ENCODE measurements at regions not wholly inside any gene's neighbourhood (a gene's known extent, or its start where the extent isn't known, plus 50 kb on each side); places are given as distances from the start of the nearest gene placed in this dataset.
"Not testable (repeated sequence)": the region's sequence is repeated elsewhere in the genome, so short reads cannot be mapped to it uniquely, and the experiment has no call there.

DNA sequence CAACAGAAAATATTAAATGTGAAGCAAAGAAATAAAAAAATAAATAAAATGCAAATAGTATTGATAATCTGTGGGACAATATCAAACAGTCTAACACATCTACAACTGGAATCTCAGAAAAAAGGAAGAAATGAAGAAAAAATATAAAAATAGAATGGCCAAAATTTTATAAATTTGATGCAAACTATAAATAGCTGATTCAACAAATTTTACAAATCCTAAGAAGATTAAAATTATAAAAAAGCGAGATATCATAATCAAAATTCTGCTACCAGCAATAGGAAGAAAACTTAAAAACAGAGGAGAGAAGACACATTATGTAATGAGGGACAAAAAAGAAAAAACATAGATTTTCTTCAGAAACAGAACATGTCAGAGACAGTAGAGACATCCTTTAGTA is 129.2 kb upstream of the IRX1 start:
- no peak for DNase-seq
- no peak overlapping the region for H3K4me3 ChIP-seq (ENCODE audit: low read depth in 1 of 3, low read length in 3 of 3)
- 69 to 81% (median 74%) methylated on average over 1 of the region's 1 CpG for WGBS, 3 donors

DNA sequence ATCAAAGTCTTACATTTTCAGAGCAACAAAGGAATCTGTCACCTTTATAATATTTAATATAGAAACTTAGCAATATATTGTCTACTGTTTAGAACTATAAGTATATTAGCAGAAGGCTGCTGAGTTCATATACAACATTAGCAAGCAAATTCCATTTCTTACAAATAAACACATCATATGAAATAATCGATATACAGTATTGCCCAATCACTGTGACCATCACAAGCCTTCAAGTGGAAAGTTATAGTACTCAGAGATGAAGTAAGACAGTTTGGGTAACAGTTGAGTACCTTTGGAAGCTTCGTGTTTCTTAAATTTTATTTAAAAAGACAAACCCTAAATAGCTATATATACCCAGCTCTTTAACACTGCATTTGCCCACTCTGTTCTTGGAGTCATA is 135.2 kb upstream of the IRX1 start:
- WGBS, 3 donors, result 75 to 80% (median 78%) methylated on average over 2 of the region's 2 CpGs
- Histone ChIP-seq H3K9me3 (ENCODE audit: control insufficient read depth in 2 of 2, insufficient read depth in 1 of 2, low read depth in 1 of 2, low read length in 1 of 2) (no peaks in the 10 kb centered on the region), H3K27me3 (ENCODE audit: control insufficient read depth in 3 of 3, insufficient read depth in 3 of 3, low read length in 3 of 3) (no peaks in the 10 kb centered on the region), H3K36me3 (ENCODE audit: control insufficient read depth in 3 of 3, insufficient read depth in 2 of 3, low read depth in 1 of 3, low read length in 3 of 3) (no peaks in the 10 kb centered on the region), H3K27ac (ENCODE audit: low read depth in 1 of 3, low read length in 2 of 3) (no peak overlapping the region), H3K4me1 (ENCODE audit: control insufficient read depth in 3 of 3, insufficient read depth in 2 of 3, low read depth in 1 of 3, low read length in 2 of 3) (no peaks in the 10 kb centered on the region), H3K4me3 (ENCODE audit: low read depth in 1 of 3, low read length in 3 of 3) (no peak overlapping the region)
- DNase-seq, result no peak
- FAIRE-seq, result no peak

More for the DNA sequence above, 129.2 kb upstream of the IRX1 start:
- H3K36me3 ChIP-seq (ENCODE audit: control insufficient read depth in 3 of 3, insufficient read depth in 2 of 3, low read depth in 1 of 3, low read length in 3 of 3), result no peaks in the 10 kb centered on the region
- no peaks in the 10 kb centered on the region for H3K4me1 ChIP-seq (ENCODE audit: control insufficient read depth in 3 of 3, insufficient read depth in 2 of 3, low read depth in 1 of 3, low read length in 2 of 3)
- no peaks in the 10 kb centered on the region for H3K9me3 ChIP-seq (ENCODE audit: control insufficient read depth in 2 of 2, insufficient read depth in 1 of 2, low read depth in 1 of 2, low read length in 1 of 2)
- H3K27me3 ChIP-seq (ENCODE audit: control insufficient read depth in 3 of 3, insufficient read depth in 3 of 3, low read length in 3 of 3), result no peaks in the 10 kb centered on the region
- no peak overlapping the region for H3K27ac ChIP-seq (ENCODE audit: low read depth in 1 of 3, low read length in 2 of 3)
- no peak for FAIRE-seq

DNA sequence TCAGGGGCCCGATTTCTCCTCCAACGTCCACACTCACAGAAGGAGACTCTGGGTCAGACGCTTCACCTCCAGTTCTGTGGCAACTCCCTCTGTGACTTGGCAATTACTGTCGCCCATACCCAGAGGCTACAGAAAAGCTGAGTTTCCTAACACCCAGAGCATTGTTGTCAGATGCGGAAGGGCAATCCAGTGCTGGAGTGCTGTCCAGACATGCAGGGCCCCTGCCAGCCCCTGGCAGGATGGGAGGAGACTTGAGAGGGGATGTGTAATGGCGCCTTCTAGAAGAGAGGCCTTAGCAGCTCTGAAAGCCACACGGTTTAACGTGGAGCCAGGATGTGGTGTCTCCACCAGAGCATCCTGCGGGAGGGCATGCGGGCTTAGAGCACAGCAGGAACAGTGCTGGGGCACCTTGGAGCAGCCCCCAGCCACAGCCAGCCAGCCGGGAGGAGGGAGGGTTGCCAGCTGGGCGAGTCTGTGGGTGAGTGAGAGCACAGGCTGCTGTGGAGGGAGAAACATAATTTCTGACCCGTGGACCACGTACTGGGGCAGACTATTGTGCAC is 139.4 kb upstream of the IRX1 start:
- Histone ChIP-seq H3K4me3 (ENCODE audit: low read depth in 1 of 3, low read length in 3 of 3) (no peak overlapping the region), H3K27ac (ENCODE audit: low read depth in 1 of 3, low read length in 2 of 3) (no peak overlapping the region), H3K36me3 (ENCODE audit: control insufficient read depth in 3 of 3, insufficient read depth in 2 of 3, low read depth in 1 of 3, low read length in 3 of 3) (no peaks in the 10 kb centered on the region), H3K9me3 (ENCODE audit: control insufficient read depth in 2 of 2, insufficient read depth in 1 of 2, low read depth in 1 of 2, low read length in 1 of 2) (peaks cover 0 to 4% of the 10 kb centered on the region in 2 donors), H3K4me1 (ENCODE audit: control insufficient read depth in 3 of 3, insufficient read depth in 2 of 3, low read depth in 1 of 3, low read length in 2 of 3) (no peaks in the 10 kb centered on the region), H3K27me3 (ENCODE audit: control insufficient read depth in 3 of 3, insufficient read depth in 3 of 3, low read length in 3 of 3) (no peaks in the 10 kb centered on the region)
- 72 to 75% (median 73%) methylated on average over 14 of the region's 14 CpGs for WGBS, 3 donors
- DNase-seq (no peak), FAIRE-seq (no peak)

DNA sequence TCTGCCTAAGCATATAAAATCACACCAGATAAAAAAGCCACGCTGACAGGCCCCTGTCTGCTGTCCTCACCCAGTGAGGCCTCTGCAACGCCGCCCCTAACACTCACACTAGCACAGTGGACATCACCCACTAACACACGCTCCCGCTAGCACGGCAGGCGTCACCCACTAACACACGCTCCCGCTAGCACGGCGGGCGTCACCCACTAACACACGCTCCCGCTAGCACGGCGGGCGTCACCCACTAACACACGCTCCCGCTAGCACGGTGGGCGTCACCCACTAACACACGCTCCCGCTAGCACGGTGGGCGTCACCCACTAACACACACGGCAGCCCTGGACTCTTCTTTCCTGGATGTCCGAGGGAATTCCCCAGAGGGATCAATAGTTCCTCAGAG is 141.6 kb upstream of the IRX1 start:
- H3K4me1 ChIP-seq (ENCODE audit: control insufficient read depth in 3 of 3, insufficient read depth in 2 of 3, low read depth in 1 of 3, low read length in 2 of 3); H3K27me3 ChIP-seq (ENCODE audit: control insufficient read depth in 3 of 3, insufficient read depth in 3 of 3, low read length in 3 of 3); H3K27ac ChIP-seq (ENCODE audit: low read depth in 1 of 3, low read length in 2 of 3); H3K9me3 ChIP-seq (ENCODE audit: control insufficient read depth in 2 of 2, insufficient read depth in 1 of 2, low read depth in 1 of 2, low read length in 1 of 2); H3K36me3 ChIP-seq (ENCODE audit: control insufficient read depth in 3 of 3, insufficient read depth in 2 of 3, low read depth in 1 of 3, low read length in 3 of 3); H3K4me3 ChIP-seq (ENCODE audit: low read depth in 1 of 3, low read length in 3 of 3); DNase-seq; FAIRE-seq: not testable (repeated sequence)
- 92 to 95% (median 94%) methylated on average over 27 of the region's 27 CpGs for WGBS, 3 donors

DNA sequence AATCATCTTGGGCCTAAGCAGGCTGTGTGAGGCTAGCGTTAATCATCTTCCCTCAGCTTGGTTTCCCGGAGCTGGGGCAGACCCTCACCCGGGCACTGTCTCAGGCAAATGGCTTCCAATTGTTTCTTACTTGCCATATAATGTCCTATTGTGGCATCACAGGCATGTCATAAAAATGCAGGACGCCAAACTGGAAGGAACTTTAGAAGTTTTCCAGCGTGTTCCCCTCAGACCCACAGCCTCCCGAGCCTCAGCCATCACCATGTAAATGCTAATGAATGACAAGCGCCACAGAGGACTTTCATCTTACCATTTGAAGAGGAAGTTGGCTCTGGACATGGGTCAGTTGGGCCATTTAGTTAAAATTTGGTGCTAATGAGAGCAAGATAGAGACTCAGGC is 143.0 kb upstream of the IRX1 start:
- Histone ChIP-seq H3K27ac (ENCODE audit: low read depth in 1 of 3, low read length in 2 of 3) (no peak overlapping the region), H3K9me3 (ENCODE audit: control insufficient read depth in 2 of 2, insufficient read depth in 1 of 2, low read depth in 1 of 2, low read length in 1 of 2) (peaks cover 0 to 14% of the 10 kb centered on the region in 2 donors), H3K27me3 (ENCODE audit: control insufficient read depth in 3 of 3, insufficient read depth in 3 of 3, low read length in 3 of 3) (no peaks in the 10 kb centered on the region), H3K4me1 (ENCODE audit: control insufficient read depth in 3 of 3, insufficient read depth in 2 of 3, low read depth in 1 of 3, low read length in 2 of 3) (no peaks in the 10 kb centered on the region), H3K4me3 (ENCODE audit: low read depth in 1 of 3, low read length in 3 of 3) (no peak overlapping the region), H3K36me3 (ENCODE audit: control insufficient read depth in 3 of 3, insufficient read depth in 2 of 3, low read depth in 1 of 3, low read length in 3 of 3) (no peaks in the 10 kb centered on the region)
- FAIRE-seq, result no peak
- DNase-seq, result no peak
- 79 to 87% (median 83%) methylated on average over 7 of the region's 7 CpGs for WGBS, 3 donors

DNA sequence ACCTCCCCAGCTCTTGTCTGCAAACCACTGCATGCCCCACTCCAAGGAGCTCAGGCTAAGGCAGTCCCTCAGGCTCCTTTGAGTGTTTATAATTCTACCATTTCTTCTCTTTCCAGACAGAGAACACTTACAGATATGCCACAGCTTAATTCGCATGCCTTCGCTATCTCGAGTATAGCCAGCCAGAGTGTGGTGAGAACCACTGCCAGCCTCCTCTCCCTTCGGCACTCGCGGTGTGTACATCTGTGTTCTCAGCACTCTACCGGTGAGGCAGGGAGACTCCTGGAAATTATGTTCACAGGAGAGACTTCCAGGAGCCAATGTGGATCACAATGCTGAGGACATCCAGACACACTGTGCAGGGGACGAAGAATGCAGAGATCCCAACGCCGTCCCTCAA is 143.7 kb upstream of the IRX1 start:
- no peak for DNase-seq
- 93 to 97% (median 94%) methylated on average over 10 of the region's 10 CpGs for WGBS, 3 donors
- no peak for FAIRE-seq
- Histone ChIP-seq H3K36me3 (ENCODE audit: control insufficient read depth in 3 of 3, insufficient read depth in 2 of 3, low read depth in 1 of 3, low read length in 3 of 3) (no peaks in the 10 kb centered on the region), H3K4me1 (ENCODE audit: control insufficient read depth in 3 of 3, insufficient read depth in 2 of 3, low read depth in 1 of 3, low read length in 2 of 3) (no peaks in the 10 kb centered on the region), H3K9me3 (ENCODE audit: control insufficient read depth in 2 of 2, insufficient read depth in 1 of 2, low read depth in 1 of 2, low read length in 1 of 2) (peaks cover 0 to 14% of the 10 kb centered on the region in 2 donors), H3K27me3 (ENCODE audit: control insufficient read depth in 3 of 3, insufficient read depth in 3 of 3, low read length in 3 of 3) (no peaks in the 10 kb centered on the region), H3K4me3 (ENCODE audit: low read depth in 1 of 3, low read length in 3 of 3) (no peak overlapping the region), H3K27ac (ENCODE audit: low read depth in 1 of 3, low read length in 2 of 3) (no peak overlapping the region)

DNA sequence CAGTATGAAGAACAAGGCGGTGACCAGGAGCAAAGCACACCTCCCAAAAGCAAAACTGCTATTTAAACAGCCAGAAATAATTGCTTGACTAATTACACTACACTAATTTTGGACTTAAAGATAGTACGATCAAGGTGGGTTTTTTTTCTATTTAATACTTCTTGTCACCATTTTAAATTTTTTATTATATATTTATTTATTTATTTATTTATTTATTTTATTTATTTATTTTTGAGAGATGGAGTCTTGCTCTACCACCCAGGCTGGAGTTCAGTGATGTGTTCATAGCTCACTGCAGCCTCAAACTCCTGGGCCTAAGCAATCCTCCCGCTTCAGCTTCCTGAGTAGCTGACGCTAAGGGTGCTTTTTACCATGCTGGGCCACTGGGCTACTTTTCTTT is 146.2 kb upstream of the IRX1 start:
- Histone ChIP-seq H3K27me3 (ENCODE audit: control insufficient read depth in 3 of 3, insufficient read depth in 3 of 3, low read length in 3 of 3) (no peaks in the 10 kb centered on the region), H3K9me3 (ENCODE audit: control insufficient read depth in 2 of 2, insufficient read depth in 1 of 2, low read depth in 1 of 2, low read length in 1 of 2) (peaks cover 0 to 14% of the 10 kb centered on the region in 2 donors), H3K27ac (ENCODE audit: low read depth in 1 of 3, low read length in 2 of 3) (no peak overlapping the region), H3K36me3 (ENCODE audit: control insufficient read depth in 3 of 3, insufficient read depth in 2 of 3, low read depth in 1 of 3, low read length in 3 of 3) (no peaks in the 10 kb centered on the region), H3K4me3 (ENCODE audit: low read depth in 1 of 3, low read length in 3 of 3) (no peak overlapping the region), H3K4me1 (ENCODE audit: control insufficient read depth in 3 of 3, insufficient read depth in 2 of 3, low read depth in 1 of 3, low read length in 2 of 3) (no peaks in the 10 kb centered on the region)
- DNase-seq (no peak), FAIRE-seq (no peak)
- WGBS, 3 donors, result 88 to 94% (median 89%) methylated on average over 4 of the region's 4 CpGs

DNA sequence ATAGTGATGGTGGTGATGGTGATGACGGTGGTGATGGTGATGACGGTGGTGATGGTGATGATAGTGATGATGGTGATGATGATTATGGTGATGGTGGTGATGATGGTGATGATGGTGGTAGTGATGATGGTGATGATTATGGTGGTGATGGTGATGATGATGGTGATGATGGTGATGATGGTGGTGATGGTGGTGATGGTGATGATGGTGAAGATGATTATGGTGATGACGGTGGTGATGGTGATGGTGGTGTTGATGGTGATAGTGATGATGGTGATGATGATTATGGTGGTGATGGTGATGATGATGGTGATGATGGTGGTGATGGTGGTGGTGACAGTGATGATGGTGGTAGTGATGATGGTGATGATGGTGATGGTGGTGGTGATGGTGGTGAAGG is 149.2 kb upstream of the IRX1 start:
- Histone ChIP-seq H3K36me3 (ENCODE audit: control insufficient read depth in 3 of 3, insufficient read depth in 2 of 3, low read depth in 1 of 3, low read length in 3 of 3) (no peaks in the 10 kb centered on the region), H3K27me3 (ENCODE audit: control insufficient read depth in 3 of 3, insufficient read depth in 3 of 3, low read length in 3 of 3) (no peaks in the 10 kb centered on the region), H3K27ac (ENCODE audit: low read depth in 1 of 3, low read length in 2 of 3) (no peak overlapping the region), H3K4me1 (ENCODE audit: control insufficient read depth in 3 of 3, insufficient read depth in 2 of 3, low read depth in 1 of 3, low read length in 2 of 3) (no peaks in the 10 kb centered on the region), H3K4me3 (ENCODE audit: low read depth in 1 of 3, low read length in 3 of 3) (no peak overlapping the region), H3K9me3 (ENCODE audit: control insufficient read depth in 2 of 2, insufficient read depth in 1 of 2, low read depth in 1 of 2, low read length in 1 of 2) (peaks cover 0 to 10% of the 10 kb centered on the region in 2 donors)
- 70 to 84% (median 78%) methylated on average over 3 of the region's 3 CpGs for WGBS, 3 donors
- DNase-seq (no peak), FAIRE-seq (no peak)

DNA sequence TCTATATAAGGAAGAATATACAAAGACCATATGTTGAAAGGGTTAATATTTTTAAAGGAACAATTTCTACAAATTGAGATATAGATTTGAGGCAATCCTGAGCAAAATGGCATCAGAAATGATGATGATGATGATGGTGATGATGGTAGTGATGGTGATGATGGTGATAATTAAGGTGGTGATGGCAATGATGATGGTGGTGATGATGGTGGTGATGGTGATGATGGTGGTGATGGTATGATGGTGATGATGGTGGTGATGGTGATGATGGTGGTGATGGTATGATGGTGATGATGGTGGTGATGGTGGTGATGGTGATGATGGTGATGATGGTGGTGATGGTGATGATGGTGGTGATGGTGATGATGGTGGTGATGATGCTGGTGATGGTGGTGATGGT is 150.1 kb upstream of the IRX1 start:
- H3K9me3 ChIP-seq (ENCODE audit: control insufficient read depth in 2 of 2, insufficient read depth in 1 of 2, low read depth in 1 of 2, low read length in 1 of 2); H3K36me3 ChIP-seq (ENCODE audit: control insufficient read depth in 3 of 3, insufficient read depth in 2 of 3, low read depth in 1 of 3, low read length in 3 of 3); H3K27ac ChIP-seq (ENCODE audit: low read depth in 1 of 3, low read length in 2 of 3); H3K4me3 ChIP-seq (ENCODE audit: low read depth in 1 of 3, low read length in 3 of 3); FAIRE-seq; DNase-seq; H3K4me1 ChIP-seq (ENCODE audit: control insufficient read depth in 3 of 3, insufficient read depth in 2 of 3, low read depth in 1 of 3, low read length in 2 of 3); H3K27me3 ChIP-seq (ENCODE audit: control insufficient read depth in 3 of 3, insufficient read depth in 3 of 3, low read length in 3 of 3): not testable (repeated sequence)

Data from small intestine (tissue), 7 donors.